Gastrocnemius medialis (tissue), 4 donors: ENCODE measurements at regions not wholly inside any gene's neighbourhood (a gene's known extent, or its start where the extent isn't known, plus 50 kb on each side); places are given as distances from the start of the nearest gene placed in this dataset.

ENCODE experiments used
- POLR2A ChIP-seq, 2 donors: fragments of 450-650 bp; IDR thresholded peaks; one replicate each; pipeline ENCODE4 v1.6.1; 2017; ENCODE audit warnings: antibody characterized with exemption in 2 of 2, mild to moderate bottlenecking in 2 of 2, moderate library complexity in 2 of 2
- TF ChIP-seq, protein P1 (sequence below), 5 experiments: fragments of 450-650 bp in 3 of 5; fragments of 200-600 bp in 2 of 5; sonication (generic) in 2 of 5; IDR thresholded peaks in 4 of 5; conservative IDR thresholded peaks in 1 of 5; 1 replicate in 4 of 5; 2 replicates in 1 of 5; pipeline ENCODE4 v1.5.1; 2016 to 2019; ENCODE audit warnings: antibody characterized with exemption in 5 of 5, mild to moderate bottlenecking in 3 of 5, moderate library complexity in 3 of 5

DNA sequence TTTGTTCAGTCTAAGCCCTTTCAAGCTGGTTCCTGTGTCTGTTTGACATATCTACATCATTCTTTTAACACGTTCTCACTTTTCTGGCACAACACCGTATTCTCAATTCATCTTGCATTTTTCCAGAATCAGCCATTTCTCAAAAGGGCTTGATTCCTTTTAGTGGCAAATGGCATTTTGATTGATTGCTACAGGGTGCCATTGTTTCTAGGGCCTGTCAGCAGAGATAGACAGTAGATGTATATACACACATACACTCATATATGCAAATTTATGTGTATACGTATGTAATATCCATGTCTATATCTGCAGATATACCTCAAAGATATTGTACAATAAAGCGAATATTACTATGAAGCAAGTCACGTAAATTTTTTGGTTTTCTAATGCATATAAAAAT lies 367.9 kb upstream of the TNP1 start:
- TF ChIP-seq, protein P1, sequence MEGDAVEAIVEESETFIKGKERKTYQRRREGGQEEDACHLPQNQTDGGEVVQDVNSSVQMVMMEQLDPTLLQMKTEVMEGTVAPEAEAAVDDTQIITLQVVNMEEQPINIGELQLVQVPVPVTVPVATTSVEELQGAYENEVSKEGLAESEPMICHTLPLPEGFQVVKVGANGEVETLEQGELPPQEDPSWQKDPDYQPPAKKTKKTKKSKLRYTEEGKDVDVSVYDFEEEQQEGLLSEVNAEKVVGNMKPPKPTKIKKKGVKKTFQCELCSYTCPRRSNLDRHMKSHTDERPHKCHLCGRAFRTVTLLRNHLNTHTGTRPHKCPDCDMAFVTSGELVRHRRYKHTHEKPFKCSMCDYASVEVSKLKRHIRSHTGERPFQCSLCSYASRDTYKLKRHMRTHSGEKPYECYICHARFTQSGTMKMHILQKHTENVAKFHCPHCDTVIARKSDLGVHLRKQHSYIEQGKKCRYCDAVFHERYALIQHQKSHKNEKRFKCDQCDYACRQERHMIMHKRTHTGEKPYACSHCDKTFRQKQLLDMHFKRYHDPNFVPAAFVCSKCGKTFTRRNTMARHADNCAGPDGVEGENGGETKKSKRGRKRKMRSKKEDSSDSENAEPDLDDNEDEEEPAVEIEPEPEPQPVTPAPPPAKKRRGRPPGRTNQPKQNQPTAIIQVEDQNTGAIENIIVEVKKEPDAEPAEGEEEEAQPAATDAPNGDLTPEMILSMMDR (IDR thresholded peaks at IDR 0.05 in 4 of 5, conservative IDR thresholded peaks at IDR 0.05 in 1 of 5), result no peak
- no peak for TF ChIP-seq POLR2A (IDR thresholded peaks at IDR 0.05)
